Tibial artery (tissue), 4 donors: ENCODE measurements at regions not wholly inside any gene's neighbourhood (a gene's known extent, or its start where the extent isn't known, plus 50 kb on each side); places are given as distances from the start of the nearest gene placed in this dataset.
A peak's percentile ranks its signal among the peaks of the same experiment; 100 is the strongest.

Experiments
- DNase-seq, 2 donors: peaks; one replicate each; pipeline ENCODE4 v3.0.0-alpha.2; 2019
- H3K27ac ChIP-seq, 2 donors: fragments of 200-600 bp; sonication (generic) in 1 of 2; 1 replicate in 1 of 2; 2 replicates in 1 of 2; pipeline ENCODE4 v1.5.1; 2018 to 2019; ENCODE audit warnings: mild to moderate bottlenecking in 1 of 2
- H3K27me3 ChIP-seq, 2 donors: fragments of 200-600 bp; sonication (generic) in 1 of 2; one replicate each; pipeline versions ENCODE4 v1.5.1 to v1.6.0; 2016 to 2019
- H3K36me3 ChIP-seq, 3 donors: fragments of 200-600 bp; sonication (generic) in 2 of 3; one replicate each; pipeline ENCODE4 v1.5.1; 2016 to 2019; ENCODE audit warnings: mild to moderate bottlenecking in 2 of 3
- H3K4me1 ChIP-seq, 4 donors: fragments of 200-600 bp; sonication (generic) in 2 of 4; 1 replicate in 3 of 4; 2 replicates in 1 of 4; pipeline ENCODE4 v1.5.1; 2016 to 2019
- H3K4me3 ChIP-seq, 2 donors: fragments of 200-600 bp; sonication (generic) in 1 of 2; 1 replicate in 1 of 2; 2 replicates in 1 of 2; pipeline ENCODE4 v1.5.1; 2018 to 2019; ENCODE audit warnings: mild to moderate bottlenecking in 2 of 2
- H3K9me3 ChIP-seq, 3 donors: fragments of 200-600 bp; sonication (generic) in 1 of 3; one replicate each; pipeline ENCODE4 v1.5.1; 2016 to 2019
- CTCF ChIP-seq, 2 experiments: fragments of 200-600 bp in 1 of 2; fragments of 450-650 bp in 1 of 2; IDR thresholded peaks; one replicate each; pipeline ENCODE4 v1.5.1; 2017 to 2019; ENCODE audit warnings: antibody characterized with exemption in 2 of 2, mild to moderate bottlenecking in 1 of 2, moderate library complexity in 1 of 2
- intact Hi-C: fragments of 100-400 bp; cut with DNase I; formaldehyde crosslinking; loops from one replicate; pipeline ENCODE4 v1.15.0; 2023; ENCODE audit warnings: low total_unique reads

DNA sequence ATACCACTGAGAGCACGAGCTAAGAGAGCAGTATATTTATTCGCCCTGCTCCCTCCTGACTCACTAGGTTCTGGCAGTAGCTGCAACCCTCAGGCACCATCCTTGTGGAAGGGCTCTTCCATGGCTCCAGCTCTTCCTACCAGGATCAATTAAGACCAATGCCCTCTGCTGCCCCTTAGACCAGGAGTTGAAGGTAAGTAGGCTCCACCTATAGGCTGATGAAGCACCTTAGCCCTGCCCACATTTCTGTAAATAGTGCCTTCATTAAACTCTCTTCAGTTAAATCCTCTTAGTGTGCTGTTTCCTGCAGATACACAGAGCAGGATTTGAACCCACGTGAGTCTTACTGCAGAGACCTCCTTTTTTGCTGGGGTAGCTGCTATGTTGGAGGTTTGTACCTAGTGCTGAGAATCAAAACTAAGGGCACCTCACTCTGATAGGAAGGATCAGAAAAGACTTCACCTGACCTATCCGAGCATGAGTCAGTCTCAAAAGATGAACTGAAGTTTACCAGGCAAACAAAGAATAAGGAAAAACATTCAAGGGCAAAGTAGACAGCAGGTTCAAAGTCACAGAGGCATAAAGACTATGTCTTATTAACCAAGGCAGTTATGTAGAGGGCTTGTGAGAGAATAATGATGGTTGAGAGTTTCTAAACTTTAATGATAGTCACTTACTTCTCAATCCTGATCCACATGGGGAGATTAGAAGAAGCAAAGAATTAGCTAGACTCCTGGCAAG lies 56.9 kb upstream of the BEND6 start:
- no peak overlapping the region for H3K27ac ChIP-seq
- DNase-seq, result no peak
- no peak overlapping the region for H3K4me3 ChIP-seq
- H3K36me3 ChIP-seq, result no peaks in the 10 kb centered on the region
- intact Hi-C loops, result no loop called here
- peaks cover 0 to 7% (median 0%) of the 10 kb centered on the region in 4 donors for H3K4me1 ChIP-seq
- H3K27me3 ChIP-seq, result no peaks in the 10 kb centered on the region
- TF ChIP-seq CTCF (IDR thresholded peaks at IDR 0.05), result no peak
- no peaks in the 10 kb centered on the region for H3K9me3 ChIP-seq

- no peaks in the 10 kb centered on the region for H3K9me3 ChIP-seq
- H3K27me3 ChIP-seq, result no peaks in the 10 kb centered on the region
- DNase-seq, result no peak
- H3K27ac ChIP-seq, result peak overlapping the region in 1 of 2 donors; percentile 79
- peaks cover 0 to 15% (median 0%) of the 10 kb centered on the region in 4 donors for H3K4me1 ChIP-seq
- TF ChIP-seq CTCF (IDR thresholded peaks at IDR 0.05), result no peak
- intact Hi-C loops, result no loop called here
- no peak overlapping the region for H3K4me3 ChIP-seq
- H3K36me3 ChIP-seq, result no peaks in the 10 kb centered on the region
These were observed 63.2 kb upstream of the BEND6 start for GRCh38 chr6:56891754-56892153.

GRCh38 chr6:56890683-56891429 lies 64.1 kb upstream of the BEND6 start:
- Histone ChIP-seq H3K36me3 (no peaks in the 10 kb centered on the region), H3K27me3 (no peaks in the 10 kb centered on the region), H3K27ac (peak overlapping the region; percentile 19 to 79), H3K4me1 (peaks cover 0 to 15% (median 0%) of the 10 kb centered on the region in 4 donors), H3K4me3 (no peak overlapping the region), H3K9me3 (no peaks in the 10 kb centered on the region)
- TF ChIP-seq CTCF (IDR thresholded peaks at IDR 0.05), result no peak
- DNase-seq, result no peak
- intact Hi-C loops, result no loop called here

GRCh38 chr6:56890066-56890465 lies 64.8 kb upstream of the BEND6 start:
- H3K27ac ChIP-seq, result peak overlapping the region in 1 of 2 donors; percentile 79

GRCh38 chr6:56889492-56889891 lies 65.4 kb upstream of the BEND6 start:
- Histone ChIP-seq H3K4me3 (no peak overlapping the region), H3K27ac (peak overlapping the region in 1 of 2 donors; percentile 79), H3K4me1 (peaks cover 0 to 15% (median 0%) of the 10 kb centered on the region in 4 donors), H3K9me3 (no peaks in the 10 kb centered on the region), H3K36me3 (no peaks in the 10 kb centered on the region), H3K27me3 (no peaks in the 10 kb centered on the region)
- intact Hi-C loops, result no loop called here
- no peak for TF ChIP-seq CTCF (IDR thresholded peaks at IDR 0.05)
- DNase-seq, result no peak

More at GRCh38 chr6:56890066-56890465, 64.8 kb upstream of the BEND6 start:
- Histone ChIP-seq H3K36me3 (no peaks in the 10 kb centered on the region), H3K4me1 (peaks cover 0 to 15% (median 0%) of the 10 kb centered on the region in 4 donors), H3K27me3 (no peaks in the 10 kb centered on the region), H3K9me3 (no peaks in the 10 kb centered on the region), H3K4me3 (no peak overlapping the region)
- no peak for TF ChIP-seq CTCF (IDR thresholded peaks at IDR 0.05)
- intact Hi-C loops, result no loop called here
- no peak for DNase-seq
